Transverse colon (tissue), 4 donors: ENCODE measurements at regions not wholly inside any gene's neighbourhood (a gene's known extent, or its start where the extent isn't known, plus 50 kb on each side); places are given as distances from the start of the nearest gene placed in this dataset.

Source experiments
- DNase-seq: peaks from one replicate; pipeline ENCODE4 v3.0.0-alpha.2; 2019
- H3K27ac ChIP-seq, 4 donors: fragments of 200-600 bp; sonication (generic); 2 replicates each; pipeline ENCODE4 v1.5.1; 2016 to 2018; ENCODE audit warnings: inconsistent platforms in 4 of 4
- H3K27me3 ChIP-seq: fragments of 200-600 bp; sonication (generic); 2 replicates; pipeline ENCODE4 v1.5.1; 2017; ENCODE audit warnings: inconsistent platforms
- H3K36me3 ChIP-seq, 4 donors: fragments of 200-600 bp; sonication (generic); 2 replicates each; pipeline ENCODE4 v1.5.1; 2017 to 2019; ENCODE audit warnings: inconsistent platforms in 4 of 4
- H3K4me1 ChIP-seq, 4 donors: fragments of 200-600 bp; sonication (generic); 2 replicates each; pipeline ENCODE4 v1.5.1; 2017 to 2020; ENCODE audit warnings: inconsistent platforms in 4 of 4
- H3K4me3 ChIP-seq, 4 donors: fragments of 200-600 bp; sonication (generic); 1 replicate in 1 of 4; 2 replicates in 3 of 4; pipeline versions ENCODE4 v1.5.1 to v1.6.1; 2017 to 2019; ENCODE audit warnings: inconsistent platforms in 4 of 4
- H3K9me3 ChIP-seq, 2 donors: fragments of 200-600 bp; sonication (generic); 2 replicates each; pipeline ENCODE4 v1.5.1; 2017 to 2019; ENCODE audit warnings: inconsistent platforms in 2 of 2
- EP300 ChIP-seq: sonication (generic); formaldehyde crosslinking; IDR thresholded peaks from one replicate; pipeline ENCODE4 v1.6.1; 2017; ENCODE audit warnings: antibody characterized with exemption, low read depth
- POLR2A ChIP-seq: fragments of 450-650 bp; IDR thresholded peaks from one replicate; pipeline ENCODE4 v1.6.1; 2016; ENCODE audit warnings: antibody characterized with exemption, mild to moderate bottlenecking, moderate library complexity
- POLR2AphosphoS5 ChIP-seq, 3 donors: sonication (generic); formaldehyde crosslinking; IDR thresholded peaks; one replicate each; pipeline ENCODE4 v1.6.1; 2016; ENCODE audit warnings: antibody characterized with exemption in 3 of 3
- WGBS, 2 donors: methylation state at CpG; one replicate each; pipeline ENCODE4 v1.1.5; 2018; ENCODE audit warnings: low coverage in 1 of 2; 5-methylcytosine and 5-hydroxymethylcytosine counted together
- in situ Hi-C, 4 donors: fragments of 200-750 bp; cut with MboI; loops; one replicate each; pipeline versions ENCODE4 v1.15.0 to v1.15.1; 2017; ENCODE audit warnings: low sequenced_read_pairs in 3 of 4, low pct_ligation_motif_present in 1 of 4, low pct_unique_long_range_greater_than_20kb in 1 of 4
- intact Hi-C: fragments of 100-400 bp; cut with DNase I; formaldehyde crosslinking; loops from one replicate; pipeline ENCODE4 v1.15.1; 2023; ENCODE audit warnings: low total_unique reads
- TF ChIP-seq, protein P1 (sequence below), 5 experiments: fragments of 200-600 bp in 3 of 5; fragments of 450-650 bp in 2 of 5; sonication (generic) in 3 of 5; IDR thresholded peaks; 1 replicate in 2 of 5; 2 replicates in 3 of 5; pipeline ENCODE4 v1.5.1; 2016 to 2017; ENCODE audit warnings: antibody characterized with exemption in 5 of 5, inconsistent platforms in 3 of 5, mild to moderate bottlenecking in 2 of 5, moderate library complexity in 1 of 5

DNA sequence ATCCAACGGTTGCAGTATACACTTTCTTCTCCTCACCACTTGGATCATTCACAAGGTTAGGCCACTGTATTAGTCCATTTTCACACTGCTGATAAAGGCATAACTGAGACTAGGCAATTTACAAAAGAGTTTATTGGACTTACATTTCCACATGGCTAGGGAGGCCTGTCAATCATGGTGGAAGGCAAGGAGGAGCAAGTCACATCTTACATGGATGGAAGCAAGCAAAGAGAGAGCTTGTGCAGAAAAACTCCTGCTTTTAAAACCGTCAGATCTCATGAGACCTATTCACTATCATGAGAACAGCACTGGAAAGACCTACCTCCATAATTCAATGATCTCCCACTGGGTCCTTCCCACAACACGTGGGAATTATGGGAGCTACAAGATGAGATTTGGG lies 81.8 kb upstream of the DAP start:
- Histone ChIP-seq H3K4me1 (no peaks in the 10 kb centered on the region), H3K27ac (no peak overlapping the region), H3K4me3 (no peak overlapping the region), H3K9me3 (no peaks in the 10 kb centered on the region), H3K36me3 (no peaks in the 10 kb centered on the region), H3K27me3 (no peaks in the 10 kb centered on the region)
- WGBS, 2 donors: 75 to 79% methylated on average over 1 to 3 of the region's 3 CpGs
- in situ Hi-C loops (no loop called here), intact Hi-C loops (no loop called here)
- TF ChIP-seq POLR2AphosphoS5 (IDR thresholded peaks at IDR 0.05) (no peak), POLR2A (no peak), EP300 (no peak)
- TF ChIP-seq, protein P1, sequence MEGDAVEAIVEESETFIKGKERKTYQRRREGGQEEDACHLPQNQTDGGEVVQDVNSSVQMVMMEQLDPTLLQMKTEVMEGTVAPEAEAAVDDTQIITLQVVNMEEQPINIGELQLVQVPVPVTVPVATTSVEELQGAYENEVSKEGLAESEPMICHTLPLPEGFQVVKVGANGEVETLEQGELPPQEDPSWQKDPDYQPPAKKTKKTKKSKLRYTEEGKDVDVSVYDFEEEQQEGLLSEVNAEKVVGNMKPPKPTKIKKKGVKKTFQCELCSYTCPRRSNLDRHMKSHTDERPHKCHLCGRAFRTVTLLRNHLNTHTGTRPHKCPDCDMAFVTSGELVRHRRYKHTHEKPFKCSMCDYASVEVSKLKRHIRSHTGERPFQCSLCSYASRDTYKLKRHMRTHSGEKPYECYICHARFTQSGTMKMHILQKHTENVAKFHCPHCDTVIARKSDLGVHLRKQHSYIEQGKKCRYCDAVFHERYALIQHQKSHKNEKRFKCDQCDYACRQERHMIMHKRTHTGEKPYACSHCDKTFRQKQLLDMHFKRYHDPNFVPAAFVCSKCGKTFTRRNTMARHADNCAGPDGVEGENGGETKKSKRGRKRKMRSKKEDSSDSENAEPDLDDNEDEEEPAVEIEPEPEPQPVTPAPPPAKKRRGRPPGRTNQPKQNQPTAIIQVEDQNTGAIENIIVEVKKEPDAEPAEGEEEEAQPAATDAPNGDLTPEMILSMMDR (IDR thresholded peaks at IDR 0.05): no peak
- DNase-seq: no peak

- H3K4me3 ChIP-seq: no peak overlapping the region
- H3K4me1 ChIP-seq: no peaks in the 10 kb centered on the region
- H3K36me3 ChIP-seq: no peaks in the 10 kb centered on the region
- WGBS, 2 donors: 74% methylated on average over 3 of the region's 3 CpGs; no CpG with 5 or more reads in 1 of the 2 donors
- intact Hi-C loops (no loop called here), in situ Hi-C loops (no loop called here)
- H3K9me3 ChIP-seq: no peaks in the 10 kb centered on the region
- no peaks in the 10 kb centered on the region for H3K27me3 ChIP-seq
- no peak for DNase-seq
- TF ChIP-seq EP300 (no peak), POLR2AphosphoS5 (IDR thresholded peaks at IDR 0.05) (no peak), POLR2A (no peak)
- TF ChIP-seq, protein P1 (IDR thresholded peaks at IDR 0.05): no peak
- no peak overlapping the region for H3K27ac ChIP-seq
These were observed 79.0 kb upstream of the DAP start for GRCh38 chr5:10839916-10840599.

- Histone ChIP-seq H3K27ac (no peak overlapping the region), H3K36me3 (no peaks in the 10 kb centered on the region), H3K4me1 (no peaks in the 10 kb centered on the region), H3K9me3 (no peaks in the 10 kb centered on the region), H3K4me3 (no peak overlapping the region), H3K27me3 (no peaks in the 10 kb centered on the region)
- 77 to 81% methylated on average over 3 of the region's 3 CpGs for WGBS, 2 donors
- intact Hi-C loops: no loop called here
- DNase-seq: no peak
- in situ Hi-C loops: no loop called here
- TF ChIP-seq, protein P1 (IDR thresholded peaks at IDR 0.05): no peak
- TF ChIP-seq POLR2AphosphoS5 (IDR thresholded peaks at IDR 0.05) (no peak), POLR2A (no peak), EP300 (no peak)
These were observed 78.1 kb upstream of the DAP start for GRCh38 chr5:10839118-10839517.

DNA sequence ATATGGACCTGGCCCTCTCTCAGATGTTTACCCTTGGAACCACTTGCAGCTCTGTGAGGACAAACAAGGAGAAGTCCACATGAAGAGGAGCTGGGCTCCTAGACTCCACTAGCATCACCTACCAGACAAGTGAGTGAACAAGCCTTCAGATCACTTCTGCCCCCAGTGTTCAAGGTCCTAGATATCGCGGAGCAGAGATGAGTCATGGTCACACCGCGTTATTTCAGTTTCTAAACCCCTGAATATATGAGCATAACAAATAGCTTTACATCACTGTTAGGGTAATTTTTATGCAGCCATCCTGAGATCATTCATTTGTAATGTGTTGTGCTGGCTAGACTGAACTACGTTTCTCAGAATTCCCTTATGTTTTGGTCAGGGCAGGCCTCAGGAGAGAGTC lies 77.0 kb upstream of the DAP start:
- no peak for DNase-seq
- in situ Hi-C loops: no loop called here
- Histone ChIP-seq H3K4me1 (no peaks in the 10 kb centered on the region), H3K36me3 (no peaks in the 10 kb centered on the region), H3K27ac (no peak overlapping the region), H3K27me3 (no peaks in the 10 kb centered on the region), H3K9me3 (no peaks in the 10 kb centered on the region), H3K4me3 (no peak overlapping the region)
- 71 to 73% methylated on average over 1 to 5 of the region's 5 CpGs for WGBS, 2 donors
- intact Hi-C loops: no loop called here
- TF ChIP-seq POLR2AphosphoS5 (IDR thresholded peaks at IDR 0.05) (no peak), EP300 (no peak), POLR2A (no peak)
- TF ChIP-seq, protein P1 (IDR thresholded peaks at IDR 0.05): no peak
